GM18907 (cell line): ENCODE measurements at regions not wholly inside any gene's neighbourhood (a gene's known extent, or its start where the extent isn't known, plus 50 kb on each side); places are given as distances from the start of the nearest gene placed in this dataset.

ENCODE experiments used
- ATAC-seq: cut with Tn5 transposase; IDR thresholded peaks from one replicate; pipeline ENCODE4 v1.9.1; 2021; ENCODE audit warnings: mild to moderate bottlenecking, moderate library complexity; ENCODE audit not compliant: unreplicated experiment

- ATAC-seq = no peak
These were observed 249.3 kb upstream of the APCDD1 start for GRCh38 chr18:10205151-10205550.

DNA sequence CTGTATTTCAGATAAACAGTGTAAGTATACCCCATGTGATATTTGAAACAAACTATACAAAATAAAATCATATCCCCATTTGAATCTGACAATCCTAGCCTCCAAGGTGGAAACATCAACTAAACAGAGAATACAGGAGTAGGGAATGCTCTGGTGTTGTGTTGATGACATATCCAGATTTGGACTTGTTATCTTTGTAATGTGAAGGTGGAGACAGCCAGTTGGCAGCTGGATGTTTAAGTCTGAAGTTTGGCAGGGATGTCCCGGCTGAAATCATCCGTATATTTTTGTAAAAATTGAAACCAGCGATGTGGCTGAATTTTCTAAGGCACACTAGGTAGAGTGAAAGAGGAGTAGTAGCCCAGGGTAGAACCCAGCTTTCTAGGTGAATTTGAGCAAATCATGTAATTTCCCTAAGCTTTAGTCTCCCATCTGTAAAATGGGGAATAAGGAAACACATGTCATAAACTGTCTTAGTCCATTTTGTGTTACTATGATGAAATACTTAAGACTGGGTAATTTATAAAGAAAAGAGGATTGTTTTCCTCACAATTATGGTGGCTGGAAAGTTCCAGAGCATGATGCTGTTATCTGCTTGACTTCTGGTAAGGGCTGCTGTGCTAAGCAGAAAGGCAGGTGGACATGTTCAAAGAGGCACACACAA lies 246.6 kb upstream of the APCDD1 start:
- no peak for ATAC-seq

GRCh38 chr18:10209302-10209701 lies 245.1 kb upstream of the APCDD1 start:
- ATAC-seq = no peak

GRCh38 chr18:10210057-10210633 lies 244.3 kb upstream of the APCDD1 start:
- ATAC-seq = no peak

DNA sequence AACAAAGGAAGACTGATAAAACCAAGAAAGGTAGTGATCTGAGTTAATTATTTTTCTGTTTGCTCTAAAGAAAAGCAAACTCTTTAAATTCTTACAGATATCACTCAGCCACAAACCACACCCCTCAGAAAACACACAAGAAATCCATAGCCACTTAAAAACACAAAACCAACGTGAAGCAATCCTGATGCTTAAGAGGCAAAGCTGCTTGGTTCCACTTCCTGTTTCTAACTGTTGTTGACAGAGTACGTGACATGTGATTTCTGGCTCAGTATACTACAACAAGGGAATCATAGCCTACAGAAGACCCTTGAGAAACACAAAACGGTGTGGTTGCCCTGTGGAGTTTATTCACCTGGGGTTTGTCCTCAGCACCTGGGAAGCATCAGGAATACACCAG lies 240.9 kb upstream of the APCDD1 start:
- peak; percentile 79 for ATAC-seq

- no peak for ATAC-seq
These were observed 239.0 kb upstream of the APCDD1 start for GRCh38 chr18:10215446-10215845.

DNA sequence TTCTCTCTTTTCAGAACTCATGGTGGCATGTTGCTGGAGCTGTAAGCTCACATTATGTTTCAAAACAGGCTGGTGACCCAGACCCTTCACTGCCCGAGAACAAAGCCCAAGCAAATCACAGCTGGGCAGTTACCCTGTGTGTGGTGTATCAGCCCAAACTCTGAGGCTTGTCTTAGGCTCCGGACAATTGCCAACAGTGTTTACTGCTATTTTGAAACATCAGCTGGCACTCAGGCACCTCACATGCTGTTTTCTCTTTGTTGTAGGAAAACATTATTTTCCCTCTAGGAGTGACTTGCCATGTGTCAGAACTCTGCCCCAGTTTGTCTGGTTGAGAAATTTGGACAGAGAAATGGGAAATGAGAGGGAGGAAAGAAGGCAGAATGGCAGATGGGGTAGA lies 237.6 kb upstream of the APCDD1 start:
- ATAC-seq = no peak

DNA sequence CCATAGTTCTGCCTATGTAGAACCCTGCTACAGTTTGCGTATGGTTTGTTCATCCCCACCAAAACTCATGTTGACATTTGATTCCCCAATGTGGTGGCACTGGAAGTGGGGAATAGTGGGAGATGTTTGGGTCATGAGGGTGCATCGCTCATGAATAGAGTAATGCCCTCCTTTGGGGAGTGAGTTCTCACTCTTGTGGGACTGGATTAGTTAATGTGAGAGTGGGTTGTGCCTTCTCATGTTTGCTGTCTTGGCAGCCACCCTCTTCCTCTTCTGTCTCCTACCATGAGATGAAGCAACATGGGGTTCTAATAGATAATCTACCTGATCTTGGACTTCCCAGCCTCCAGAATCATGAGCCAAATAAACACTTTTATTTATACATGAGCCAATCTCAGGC lies 237.2 kb upstream of the APCDD1 start:
- ATAC-seq = no peak

GRCh38 chr18:10225300-10225699 lies 229.1 kb upstream of the APCDD1 start:
- no peak for ATAC-seq

DNA sequence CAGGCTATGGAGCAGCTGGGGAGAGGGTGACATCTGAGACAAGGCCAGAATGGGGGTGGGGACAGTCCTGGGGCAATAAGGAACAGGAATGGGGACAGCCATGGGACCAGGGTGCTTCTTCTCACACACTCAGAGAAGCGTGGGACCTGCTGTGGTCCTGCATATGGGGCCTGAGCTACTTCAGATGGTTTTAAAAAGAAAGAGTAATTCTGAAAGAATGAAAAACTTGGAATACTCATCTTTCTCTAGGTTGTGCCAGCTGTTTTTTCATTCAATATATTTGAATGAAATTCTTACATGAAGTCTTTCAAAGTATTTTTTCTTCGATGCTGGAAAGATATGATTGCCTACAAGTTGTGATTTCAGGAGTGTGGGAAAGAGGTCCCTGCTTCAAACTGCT lies 227.5 kb upstream of the APCDD1 start:
- no peak for ATAC-seq

- no peak for ATAC-seq
These were observed 226.1 kb upstream of the APCDD1 start for GRCh38 chr18:10228326-10228725.

- ATAC-seq = no peak
These were observed 225.0 kb upstream of the APCDD1 start for GRCh38 chr18:10229458-10229857.

DNA sequence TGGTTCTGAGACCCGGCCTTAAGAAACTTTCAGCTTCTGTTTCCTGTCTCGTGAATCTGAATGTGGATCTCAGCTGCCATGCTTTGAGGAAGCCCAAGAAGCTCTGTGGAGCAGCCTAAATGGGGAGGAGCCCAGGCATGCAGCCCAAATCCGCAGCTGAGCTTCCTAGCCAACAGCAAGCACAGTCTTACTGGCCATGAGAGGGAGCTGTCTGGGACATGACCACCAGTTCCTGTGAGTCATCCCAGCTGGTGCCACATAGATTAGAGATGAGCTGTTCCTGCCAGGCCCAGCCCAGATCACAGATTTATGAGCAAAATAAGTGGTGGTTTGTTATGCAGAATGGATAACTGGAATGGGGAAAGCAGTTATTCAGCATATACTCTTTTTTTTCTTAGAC lies 224.4 kb upstream of the APCDD1 start:
- no peak for ATAC-seq

DNA sequence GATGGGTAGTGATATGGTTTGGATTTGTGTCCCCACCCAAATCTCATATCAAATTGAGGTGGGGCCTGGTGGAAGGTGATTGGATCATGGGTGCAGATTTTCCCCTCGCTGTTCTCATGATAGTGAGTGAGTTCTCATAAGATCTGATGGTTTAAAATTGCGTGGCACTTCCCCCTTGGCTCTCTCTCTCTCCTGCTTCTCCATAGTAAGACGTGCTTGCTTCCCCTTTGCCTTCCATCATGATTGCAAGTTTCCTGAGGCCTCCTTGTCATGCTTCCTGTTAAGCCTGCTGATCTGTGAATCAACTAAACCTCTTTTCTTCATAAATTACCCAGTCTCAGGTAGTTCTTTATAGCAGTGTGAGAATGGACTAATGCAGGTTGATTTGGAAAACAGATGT lies 223.2 kb upstream of the APCDD1 start:
- ATAC-seq = no peak

DNA sequence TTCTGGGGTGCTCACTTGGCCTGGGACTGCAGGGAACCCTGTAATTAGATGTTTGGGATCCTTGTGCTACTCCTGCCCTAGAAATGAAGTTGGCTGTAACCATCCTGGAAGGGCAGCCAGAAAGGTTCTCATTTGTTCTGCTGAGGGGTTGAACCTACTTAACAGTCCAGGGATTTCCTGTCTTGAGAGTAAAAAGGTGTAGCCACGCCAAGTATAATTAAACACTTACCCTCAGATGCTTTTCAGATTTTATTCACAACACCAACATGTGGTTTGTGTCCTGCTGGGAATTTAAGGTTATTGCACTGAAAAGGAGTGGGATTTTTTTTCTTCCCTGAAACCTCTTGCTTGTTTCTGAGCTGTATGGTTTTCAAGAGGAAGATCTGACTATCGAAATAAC lies 222.4 kb upstream of the APCDD1 start:
- ATAC-seq = no peak

DNA sequence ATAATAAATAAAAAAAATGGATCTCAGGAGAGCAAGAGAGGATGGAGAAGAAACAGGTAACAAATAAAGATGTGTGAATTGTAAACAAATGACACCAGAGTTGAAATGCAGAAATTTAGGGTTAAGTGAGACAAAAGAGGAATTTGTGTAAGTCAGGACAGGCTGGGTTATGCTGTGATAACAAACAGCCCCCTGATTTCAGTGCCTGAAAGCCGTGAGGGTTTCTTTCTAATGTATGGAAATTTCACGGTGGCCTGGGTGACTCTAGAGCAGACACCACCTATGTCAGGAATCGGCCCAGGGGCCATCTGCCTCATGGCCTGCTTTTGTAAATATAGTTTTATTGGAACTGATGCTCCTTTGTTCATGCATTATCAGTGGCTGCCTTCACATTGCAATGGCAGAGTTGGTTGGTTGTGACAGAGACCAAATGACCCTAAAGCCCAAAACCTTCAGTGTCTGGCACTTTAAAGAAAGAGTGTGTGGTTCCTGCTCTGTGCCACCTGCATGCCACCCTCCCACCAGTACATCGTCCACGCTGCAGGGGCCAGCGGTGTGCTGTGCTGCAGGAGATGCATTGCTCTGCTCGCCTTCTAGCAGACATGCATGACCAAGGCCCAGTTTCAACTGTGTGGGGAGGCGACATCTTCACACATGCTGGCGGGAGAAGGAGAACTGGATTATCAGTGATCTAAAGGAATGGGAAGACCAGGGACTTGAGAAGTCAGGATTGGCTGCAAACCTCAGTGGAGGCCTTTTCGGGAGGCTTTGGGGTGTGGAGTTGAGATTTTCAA lies 221.2 kb upstream of the APCDD1 start:
- ATAC-seq = no peak

- ATAC-seq = no peak
These were observed 220.2 kb upstream of the APCDD1 start for GRCh38 chr18:10234281-10234680.

- ATAC-seq = no peak
These were observed 219.3 kb upstream of the APCDD1 start for GRCh38 chr18:10234912-10235660.

- no peak for ATAC-seq
These were observed 218.8 kb upstream of the APCDD1 start for GRCh38 chr18:10235661-10235952.

GRCh38 chr18:10239103-10239502 lies 215.3 kb upstream of the APCDD1 start:
- no peak for ATAC-seq

DNA sequence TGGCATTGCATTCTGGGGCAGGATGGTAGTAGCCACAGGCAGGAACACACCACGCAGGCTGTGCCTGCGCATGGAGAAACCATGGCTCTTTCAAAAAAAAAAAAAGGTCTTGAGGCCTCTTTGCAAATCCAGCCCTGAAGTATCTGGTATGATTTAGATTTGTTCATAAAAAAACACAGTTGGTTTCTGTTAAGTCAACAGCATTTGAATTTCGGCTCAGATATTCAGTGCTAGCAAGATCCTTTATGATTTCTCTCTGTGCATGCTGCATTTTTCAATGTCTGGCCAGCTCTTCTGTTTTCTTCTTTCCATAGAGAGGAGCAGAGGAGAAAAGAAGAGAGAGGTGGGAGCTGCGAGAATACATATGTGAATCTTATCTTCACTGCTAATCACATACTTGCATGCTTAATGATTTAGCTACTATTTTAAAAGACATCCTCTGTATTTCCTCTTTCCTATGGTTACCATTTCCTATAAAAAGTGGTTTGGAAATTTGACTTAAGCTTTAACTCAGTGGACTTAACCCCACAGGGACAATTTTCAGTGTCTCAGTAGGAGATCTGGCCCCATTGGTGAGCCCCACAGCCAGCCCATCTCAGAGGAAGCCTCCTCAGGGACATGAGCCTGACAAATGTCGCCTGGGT lies 214.3 kb upstream of the APCDD1 start:
- ATAC-seq = no peak
